H9 (cell line): ENCODE measurements at regions not wholly inside any gene's neighbourhood (a gene's known extent, or its start where the extent isn't known, plus 50 kb on each side); places are given as distances from the start of the nearest gene placed in this dataset.

Experiments
- DNase-seq: peaks from one replicate; pipeline ENCODE4 v3.0.0-alpha.2; 2017
- H2AFZ ChIP-seq: one replicate; pipeline ENCODE4 v1.6.1; 2013; ENCODE audit warnings: mild to moderate bottlenecking, low read length, control low read depth, moderate library complexity
- H2AK5ac ChIP-seq: 2 replicates; pipeline ENCODE4 v1.6.1; 2013; ENCODE audit warnings: low read length, control low read depth, mixed read lengths; ENCODE audit not compliant: insufficient read length
- H2BK120ac ChIP-seq: one replicate; pipeline ENCODE4 v1.6.1; 2013; ENCODE audit warnings: low read depth, mild to moderate bottlenecking, low read length, control low read depth, inconsistent platforms; ENCODE audit not compliant: poor library complexity, severe bottlenecking
- H2BK12ac ChIP-seq: 2 replicates; pipeline ENCODE4 v1.6.1; 2013; ENCODE audit warnings: low read length, control low read depth, mixed read lengths, low read depth; ENCODE audit not compliant: insufficient read length
- H2BK15ac ChIP-seq: 2 replicates; pipeline ENCODE4 v1.6.1; 2013; ENCODE audit warnings: low read depth, low read length, control low read depth
- H2BK20ac ChIP-seq: one replicate; pipeline ENCODE4 v1.6.1; 2013; ENCODE audit warnings: low read depth, mild to moderate bottlenecking, low read length, control low read depth, inconsistent platforms; ENCODE audit not compliant: poor library complexity, severe bottlenecking
- H2BK5ac ChIP-seq: 2 replicates; pipeline ENCODE4 v1.6.1; 2013; ENCODE audit warnings: low read length, control low read depth, mixed read lengths; ENCODE audit not compliant: insufficient read length
- H3K14ac ChIP-seq: 2 replicates; pipeline ENCODE4 v1.6.1; 2013; ENCODE audit warnings: low read length, control low read depth; ENCODE audit not compliant: insufficient read depth
- H3K18ac ChIP-seq: 2 replicates; pipeline ENCODE4 v1.6.1; 2013; ENCODE audit warnings: low read depth, mild to moderate bottlenecking, mixed read lengths, low read length, control low read depth; ENCODE audit not compliant: insufficient read length
- H3K23ac ChIP-seq: 2 replicates; pipeline ENCODE4 v1.6.1; 2013; ENCODE audit warnings: low read length, control low read depth, mixed read lengths, low read depth; ENCODE audit not compliant: insufficient read length
- H3K23me2 ChIP-seq: 2 replicates; pipeline ENCODE4 v1.6.1; 2013; ENCODE audit warnings: low read depth, mild to moderate bottlenecking, mixed read lengths, low read length, control low read depth; ENCODE audit not compliant: insufficient read length, poor library complexity, severe bottlenecking
- H3K27ac ChIP-seq: 2 replicates; pipeline ENCODE4 v1.5.1; 2013; ENCODE audit warnings: low read length, control low read depth, mixed read lengths, low read depth; ENCODE audit not compliant: insufficient read length
- H3K27me3 ChIP-seq: 2 replicates; pipeline ENCODE4 v1.6.1; 2013; ENCODE audit warnings: low read length, control low read depth, inconsistent platforms; ENCODE audit not compliant: insufficient read depth
- H3K4ac ChIP-seq: 2 replicates; pipeline ENCODE4 v1.6.1; 2013; ENCODE audit warnings: low read depth, mild to moderate bottlenecking, control low read depth, inconsistent platforms, low read length, moderate library complexity
- H3K4me1 ChIP-seq: 2 replicates; pipeline ENCODE4 v1.6.1; 2013; ENCODE audit warnings: low read length, control low read depth, inconsistent platforms; ENCODE audit not compliant: insufficient read depth
- H3K4me2 ChIP-seq: 2 replicates; pipeline ENCODE4 v1.6.1; 2013; ENCODE audit warnings: low read length, control low read depth, mixed read lengths; ENCODE audit not compliant: insufficient read length, insufficient read depth
- H3K56ac ChIP-seq: 2 replicates; pipeline ENCODE4 v1.6.1; 2013; ENCODE audit warnings: low read depth, mild to moderate bottlenecking, mixed read lengths, low read length, control low read depth; ENCODE audit not compliant: insufficient read length
- H3K79me1 ChIP-seq: 2 replicates; pipeline ENCODE4 v1.6.1; 2013; ENCODE audit warnings: low read depth, mild to moderate bottlenecking, moderate library complexity, low read length, control low read depth, inconsistent platforms; ENCODE audit not compliant: insufficient read depth, poor library complexity, severe bottlenecking
- H3K79me2 ChIP-seq: 2 replicates; pipeline ENCODE4 v1.6.1; 2013; ENCODE audit warnings: low read length, control low read depth, inconsistent platforms; ENCODE audit not compliant: insufficient read depth
- H3K9ac ChIP-seq: 2 replicates; pipeline ENCODE4 v1.6.1; 2013; ENCODE audit warnings: low read length, control low read depth, mixed read lengths; ENCODE audit not compliant: insufficient read length; ENCODE audit errors: extremely low read depth
- H3K9me3 ChIP-seq: one replicate; pipeline ENCODE4 v1.6.1; 2013; ENCODE audit warnings: low read depth, low read length, inconsistent platforms; ENCODE audit not compliant: control insufficient read depth
- H3T11ph ChIP-seq: one replicate; pipeline ENCODE4 v1.6.1; 2013; ENCODE audit warnings: mild to moderate bottlenecking, low read length, control low read depth, inconsistent platforms
- H4K20me1 ChIP-seq: one replicate; pipeline ENCODE4 v1.6.1; 2013; ENCODE audit not compliant: control insufficient read depth, insufficient read length, insufficient read depth
- H4K5ac ChIP-seq: 2 replicates; pipeline ENCODE4 v1.6.1; 2013; ENCODE audit warnings: low read depth, mild to moderate bottlenecking, mixed read lengths, low read length, control low read depth; ENCODE audit not compliant: insufficient read length
- H4K8ac ChIP-seq: replicated peaks from 2 replicates; pipeline ENCODE4 v1.6.1; 2013; ENCODE audit warnings: low read length, control low read depth, mixed read lengths, low read depth; ENCODE audit not compliant: insufficient read length
- H4K91ac ChIP-seq: 2 replicates; pipeline ENCODE4 v1.6.1; 2013; ENCODE audit warnings: low read depth, mild to moderate bottlenecking, moderate library complexity, mixed read lengths, low read length, control low read depth; ENCODE audit not compliant: insufficient read length
- H3K27ac Mint-ChIP-seq, 3 experiments: 2 replicates in 2 of 3; 3 replicates in 1 of 3; pipeline ENCODE4 v1.8.0; 2020 to 2021; ENCODE audit warnings: mixed read lengths in 3 of 3, mild to moderate bottlenecking in 1 of 3, moderate library complexity in 1 of 3
- H3K27me3 Mint-ChIP-seq: 2 replicates; pipeline ENCODE4 v1.8.0; 2021; ENCODE audit warnings: low read depth, mild to moderate bottlenecking, moderate library complexity, mixed read lengths
- H3K36me3 Mint-ChIP-seq, 3 experiments: 2 replicates in 2 of 3; 3 replicates in 1 of 3; pipeline ENCODE4 v1.8.0; 2020 to 2021; ENCODE audit warnings: low read depth in 3 of 3, mixed read lengths in 3 of 3; ENCODE audit not compliant: insufficient read depth in 1 of 3
- H3K4me1 Mint-ChIP-seq, 2 experiments: 2 replicates each; pipeline ENCODE4 v1.8.0; 2020; ENCODE audit warnings: mixed read lengths in 2 of 2
- H3K4me3 Mint-ChIP-seq, 2 experiments: 2 replicates in 1 of 2; 3 replicates in 1 of 2; pipeline ENCODE4 v1.8.0; 2020 to 2021; ENCODE audit warnings: mild to moderate bottlenecking in 2 of 2, mixed read lengths in 2 of 2, moderate library complexity in 1 of 2
- H3K9me3 Mint-ChIP-seq, 2 experiments: 2 replicates in 1 of 2; 3 replicates in 1 of 2; pipeline ENCODE4 v1.8.0; 2020; ENCODE audit warnings: mild to moderate bottlenecking in 2 of 2, mixed read lengths in 2 of 2, moderate library complexity in 1 of 2
- WGBS: extraction: QIAGEN DNeasy Blood & Tissue Kit; methylation state at CpG from one replicate; pipeline ENCODE4 v1.1.7; 2013; ENCODE audit warnings: missing lambda C conversion rate, low lambda C conversion rate, mixed read lengths; ENCODE audit not compliant: insufficient read length; ENCODE audit errors: extremely low coverage; 5-methylcytosine and 5-hydroxymethylcytosine counted together
- TF ChIP-seq, protein P1 (sequence below): fragments of 200-600 bp; sonication (generic); conservative IDR thresholded peaks from 3 replicates; pipeline ENCODE4 v1.8.0; 2021; ENCODE audit warnings: antibody characterized with exemption, mild to moderate bottlenecking

DNA sequence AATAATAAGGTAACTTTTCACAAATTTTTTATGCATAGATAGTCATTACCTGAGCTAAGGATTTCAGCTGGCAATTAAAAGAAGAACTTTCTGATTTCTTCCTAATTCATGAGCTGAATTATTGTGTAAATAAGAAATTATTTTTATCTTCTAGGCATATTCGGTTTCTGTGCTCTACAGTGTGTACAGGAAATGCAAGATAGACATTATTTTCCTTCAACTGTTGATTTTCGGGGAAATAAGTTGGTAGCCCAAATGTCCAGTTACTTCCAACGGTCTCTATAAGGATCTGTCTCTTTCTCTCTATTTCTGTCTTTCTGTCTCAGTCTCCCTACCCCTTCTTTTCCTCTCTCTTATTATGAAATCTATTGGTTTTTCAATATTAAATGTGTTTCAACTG lies 137.3 kb upstream of the CLNK start:
- no peaks in the 10 kb centered on the region for H3K9me3 Mint-ChIP-seq
- no peak overlapping the region for H3K18ac ChIP-seq
- H3K14ac ChIP-seq = no peak overlapping the region
- no peak overlapping the region for H2BK15ac ChIP-seq
- peaks cover 0 to 1% of the 10 kb centered on the region in 2 experiments; a peak in 2 of 4 replicates for H3K4me1 Mint-ChIP-seq
- TF ChIP-seq, protein P1, sequence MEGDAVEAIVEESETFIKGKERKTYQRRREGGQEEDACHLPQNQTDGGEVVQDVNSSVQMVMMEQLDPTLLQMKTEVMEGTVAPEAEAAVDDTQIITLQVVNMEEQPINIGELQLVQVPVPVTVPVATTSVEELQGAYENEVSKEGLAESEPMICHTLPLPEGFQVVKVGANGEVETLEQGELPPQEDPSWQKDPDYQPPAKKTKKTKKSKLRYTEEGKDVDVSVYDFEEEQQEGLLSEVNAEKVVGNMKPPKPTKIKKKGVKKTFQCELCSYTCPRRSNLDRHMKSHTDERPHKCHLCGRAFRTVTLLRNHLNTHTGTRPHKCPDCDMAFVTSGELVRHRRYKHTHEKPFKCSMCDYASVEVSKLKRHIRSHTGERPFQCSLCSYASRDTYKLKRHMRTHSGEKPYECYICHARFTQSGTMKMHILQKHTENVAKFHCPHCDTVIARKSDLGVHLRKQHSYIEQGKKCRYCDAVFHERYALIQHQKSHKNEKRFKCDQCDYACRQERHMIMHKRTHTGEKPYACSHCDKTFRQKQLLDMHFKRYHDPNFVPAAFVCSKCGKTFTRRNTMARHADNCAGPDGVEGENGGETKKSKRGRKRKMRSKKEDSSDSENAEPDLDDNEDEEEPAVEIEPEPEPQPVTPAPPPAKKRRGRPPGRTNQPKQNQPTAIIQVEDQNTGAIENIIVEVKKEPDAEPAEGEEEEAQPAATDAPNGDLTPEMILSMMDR = no peak
- no peak overlapping the region for H3K4ac ChIP-seq
- no peaks in the 10 kb centered on the region for H3K27me3 Mint-ChIP-seq
- no peaks in the 10 kb centered on the region for H3K27me3 ChIP-seq
- H3K79me1 ChIP-seq = no peaks in the 10 kb centered on the region
- H3K4me3 Mint-ChIP-seq = no peak overlapping the region
- no peak overlapping the region for H3T11ph ChIP-seq
- H3K4me1 ChIP-seq = no peaks in the 10 kb centered on the region
- no peak overlapping the region for H3K27ac Mint-ChIP-seq
- H2BK20ac ChIP-seq = no peak overlapping the region
- no peak overlapping the region for H4K91ac ChIP-seq
- no peaks in the 10 kb centered on the region for H3K79me2 ChIP-seq
- H3K9ac ChIP-seq = no peak overlapping the region
- DNase-seq = no peak
- H2BK120ac ChIP-seq = no peak overlapping the region
- no peaks in the 10 kb centered on the region for H3K36me3 Mint-ChIP-seq
- H3K23ac ChIP-seq = no peak overlapping the region
- no peak overlapping the region for H2AFZ ChIP-seq
- H2AK5ac ChIP-seq = no peak overlapping the region
- no peaks in the 10 kb centered on the region for H3K23me2 ChIP-seq
- no peak overlapping the region for H3K27ac ChIP-seq
- no peak overlapping the region for H2BK5ac ChIP-seq
- H4K20me1 ChIP-seq = no peaks in the 10 kb centered on the region
- H3K9me3 ChIP-seq = no peaks in the 10 kb centered on the region
- H2BK12ac ChIP-seq = no peak overlapping the region
- no CpG with 5 or more reads among the region's 3 CpGs for WGBS
- no peak overlapping the region for H4K8ac ChIP-seq
- no peak overlapping the region for H4K5ac ChIP-seq
- no peak overlapping the region for H3K4me2 ChIP-seq
- no peak overlapping the region for H3K56ac ChIP-seq
